ENCODE measurements at regions not wholly inside any gene's neighbourhood (a gene's known extent, or its start where the extent isn't known, plus 50 kb on each side); places are given as distances from the start of the nearest gene placed in this dataset.

DNA sequence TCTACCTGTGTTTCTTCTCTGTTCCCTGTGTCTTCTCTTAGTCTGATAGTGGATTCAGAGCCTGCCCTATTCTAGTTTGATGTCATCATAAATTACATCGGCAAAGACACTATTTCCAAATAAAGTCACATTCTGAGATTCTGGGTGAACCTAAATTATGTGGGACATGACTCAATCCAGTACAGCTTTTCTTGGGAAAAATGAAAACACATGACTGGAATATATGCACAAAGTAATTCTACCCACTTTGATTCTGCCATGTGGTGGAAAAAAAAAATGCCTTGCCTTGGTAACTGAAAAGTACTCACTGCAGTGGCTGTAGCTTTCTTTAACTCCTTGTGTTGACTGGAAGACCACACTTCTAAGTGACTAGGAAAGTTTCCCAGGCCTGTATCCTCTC lies 73.7 kb downstream of the LRATD1 start:
- TF ChIP-seq SIN3A (IDR thresholded peaks at IDR 0.05; ENCODE audit: borderline replicate concordance, insufficient read depth, low read length) (no peak), POLR2AphosphoS5 (IDR thresholded peaks at IDR 0.05; ENCODE audit: low read depth, low read length) (no peak), TAF1 (IDR thresholded peaks at IDR 0.05; ENCODE audit: borderline replicate concordance, insufficient read depth, low read length) (no peak), FOXP2 (optimal IDR thresholded peaks at IDR 0.05; ENCODE audit: borderline replicate concordance, extremely low read depth, extremely low read length, insufficient read depth) (no peak)
- TF ChIP-seq, protein P1, sequence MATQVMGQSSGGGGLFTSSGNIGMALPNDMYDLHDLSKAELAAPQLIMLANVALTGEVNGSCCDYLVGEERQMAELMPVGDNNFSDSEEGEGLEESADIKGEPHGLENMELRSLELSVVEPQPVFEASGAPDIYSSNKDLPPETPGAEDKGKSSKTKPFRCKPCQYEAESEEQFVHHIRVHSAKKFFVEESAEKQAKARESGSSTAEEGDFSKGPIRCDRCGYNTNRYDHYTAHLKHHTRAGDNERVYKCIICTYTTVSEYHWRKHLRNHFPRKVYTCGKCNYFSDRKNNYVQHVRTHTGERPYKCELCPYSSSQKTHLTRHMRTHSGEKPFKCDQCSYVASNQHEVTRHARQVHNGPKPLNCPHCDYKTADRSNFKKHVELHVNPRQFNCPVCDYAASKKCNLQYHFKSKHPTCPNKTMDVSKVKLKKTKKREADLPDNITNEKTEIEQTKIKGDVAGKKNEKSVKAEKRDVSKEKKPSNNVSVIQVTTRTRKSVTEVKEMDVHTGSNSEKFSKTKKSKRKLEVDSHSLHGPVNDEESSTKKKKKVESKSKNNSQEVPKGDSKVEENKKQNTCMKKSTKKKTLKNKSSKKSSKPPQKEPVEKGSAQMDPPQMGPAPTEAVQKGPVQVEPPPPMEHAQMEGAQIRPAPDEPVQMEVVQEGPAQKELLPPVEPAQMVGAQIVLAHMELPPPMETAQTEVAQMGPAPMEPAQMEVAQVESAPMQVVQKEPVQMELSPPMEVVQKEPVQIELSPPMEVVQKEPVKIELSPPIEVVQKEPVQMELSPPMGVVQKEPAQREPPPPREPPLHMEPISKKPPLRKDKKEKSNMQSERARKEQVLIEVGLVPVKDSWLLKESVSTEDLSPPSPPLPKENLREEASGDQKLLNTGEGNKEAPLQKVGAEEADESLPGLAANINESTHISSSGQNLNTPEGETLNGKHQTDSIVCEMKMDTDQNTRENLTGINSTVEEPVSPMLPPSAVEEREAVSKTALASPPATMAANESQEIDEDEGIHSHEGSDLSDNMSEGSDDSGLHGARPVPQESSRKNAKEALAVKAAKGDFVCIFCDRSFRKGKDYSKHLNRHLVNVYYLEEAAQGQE (IDR thresholded peaks at IDR 0.05; ENCODE audit: insufficient read depth in 1 of 2, low read depth in 2 of 2, low read length in 2 of 2): no peak

DNA sequence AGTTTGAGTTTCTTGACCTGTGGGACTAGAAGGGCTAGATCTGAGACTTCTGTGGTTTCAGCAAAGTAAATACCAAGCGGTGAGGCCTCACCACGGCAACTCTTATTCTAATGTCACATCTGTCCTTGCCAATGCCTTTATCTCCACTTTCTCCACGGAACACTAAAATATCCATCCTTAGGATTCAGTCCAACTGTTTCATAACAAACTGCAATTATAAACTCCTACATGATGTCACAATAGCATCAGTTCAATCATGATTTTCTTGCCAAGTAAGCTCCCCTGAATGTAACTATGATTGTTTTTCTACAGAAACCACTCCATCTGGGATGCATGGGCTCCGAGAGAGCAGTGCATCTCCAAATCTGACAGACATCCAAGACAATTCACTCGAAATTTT lies 79.6 kb downstream of the LRATD1 start:
- no peak for TF ChIP-seq FOXP2 (optimal IDR thresholded peaks at IDR 0.05; ENCODE audit: borderline replicate concordance, extremely low read depth, extremely low read length, insufficient read depth)
- no peak for TF ChIP-seq TAF1 (IDR thresholded peaks at IDR 0.05; ENCODE audit: borderline replicate concordance, insufficient read depth, low read length)
- TF ChIP-seq SIN3A (IDR thresholded peaks at IDR 0.05; ENCODE audit: borderline replicate concordance, insufficient read depth, low read length): no peak
- TF ChIP-seq, protein P1 (IDR thresholded peaks at IDR 0.05; ENCODE audit: insufficient read depth in 1 of 2, low read depth in 2 of 2, low read length in 2 of 2): no peak
- no peak for TF ChIP-seq POLR2AphosphoS5 (IDR thresholded peaks at IDR 0.05; ENCODE audit: low read depth, low read length)

DNA sequence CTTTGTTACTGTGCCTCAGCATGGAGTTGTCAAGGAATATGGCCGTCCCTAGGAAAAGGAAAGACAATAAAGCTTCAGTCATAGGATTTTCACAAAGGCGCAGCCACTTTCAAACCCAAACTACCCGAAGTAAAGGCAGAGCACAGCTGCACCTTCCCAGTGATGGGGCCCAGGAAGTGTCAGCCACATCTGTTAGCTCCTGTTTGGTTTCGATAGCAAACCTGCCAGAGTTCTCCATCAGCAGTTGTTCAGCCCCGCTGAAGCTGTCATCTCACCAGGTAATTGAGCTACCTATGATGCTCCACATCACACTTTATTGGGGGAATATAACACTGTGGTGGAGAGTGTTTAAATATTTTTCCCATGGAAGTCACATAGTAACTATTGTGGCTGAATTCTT lies 80.7 kb downstream of the LRATD1 start:
- TF ChIP-seq, protein P1 (IDR thresholded peaks at IDR 0.05; ENCODE audit: insufficient read depth in 1 of 2, low read depth in 2 of 2, low read length in 2 of 2): no peak
- no peak for TF ChIP-seq SIN3A (IDR thresholded peaks at IDR 0.05; ENCODE audit: borderline replicate concordance, insufficient read depth, low read length)
- TF ChIP-seq TAF1 (IDR thresholded peaks at IDR 0.05; ENCODE audit: borderline replicate concordance, insufficient read depth, low read length): no peak
- no peak for TF ChIP-seq FOXP2 (optimal IDR thresholded peaks at IDR 0.05; ENCODE audit: borderline replicate concordance, extremely low read depth, extremely low read length, insufficient read depth)

DNA sequence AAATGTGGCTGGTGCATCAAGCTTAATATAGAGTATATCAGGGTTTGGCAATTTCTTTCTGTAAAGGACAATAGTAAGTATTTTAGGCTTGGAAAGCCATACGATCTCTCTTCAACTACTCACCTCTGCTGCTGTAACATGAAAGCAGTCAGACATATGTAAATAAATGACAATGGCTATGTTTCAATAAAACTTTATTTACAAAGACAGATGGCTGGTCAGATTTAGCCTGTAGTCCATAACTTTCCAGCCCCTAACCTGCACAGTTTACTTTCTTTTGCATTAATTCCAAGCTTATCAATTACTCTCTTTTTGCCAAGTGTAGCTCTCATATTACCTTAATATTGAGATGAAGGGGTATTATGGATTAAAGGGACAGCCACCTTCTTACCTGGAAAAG lies 83.1 kb downstream of the LRATD1 start:
- TF ChIP-seq FOXP2 (optimal IDR thresholded peaks at IDR 0.05; ENCODE audit: borderline replicate concordance, extremely low read depth, extremely low read length, insufficient read depth): no peak
- TF ChIP-seq, protein P1 (IDR thresholded peaks at IDR 0.05; ENCODE audit: insufficient read depth in 1 of 2, low read depth in 2 of 2, low read length in 2 of 2): no peak
- no peak for TF ChIP-seq TAF1 (IDR thresholded peaks at IDR 0.05; ENCODE audit: borderline replicate concordance, insufficient read depth, low read length)
- no peak for TF ChIP-seq SIN3A (IDR thresholded peaks at IDR 0.05; ENCODE audit: borderline replicate concordance, insufficient read depth, low read length)
- no peak for TF ChIP-seq POLR2AphosphoS5 (IDR thresholded peaks at IDR 0.05; ENCODE audit: low read depth, low read length)

DNA sequence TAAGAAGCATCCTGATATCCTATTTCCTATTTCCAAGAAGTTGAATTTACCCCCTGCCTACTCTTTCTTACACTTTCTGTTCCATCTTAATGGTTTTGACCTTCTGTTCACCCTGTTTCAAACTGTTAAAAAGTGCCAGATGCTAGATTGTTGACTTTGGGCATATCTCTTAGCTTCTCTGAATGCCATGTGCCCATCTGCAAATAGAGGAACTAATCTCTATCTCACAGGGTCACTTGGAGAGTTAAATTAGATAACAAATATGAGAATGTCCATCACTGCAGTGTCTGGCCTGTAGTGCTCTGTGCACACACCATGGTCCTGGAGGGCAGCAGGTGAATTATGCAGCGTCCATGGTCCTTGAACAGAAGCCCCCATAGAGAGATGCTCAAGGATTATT lies 83.8 kb downstream of the LRATD1 start:
- TF ChIP-seq POLR2AphosphoS5 (IDR thresholded peaks at IDR 0.05; ENCODE audit: low read depth, low read length): no peak
- no peak for TF ChIP-seq SIN3A (IDR thresholded peaks at IDR 0.05; ENCODE audit: borderline replicate concordance, insufficient read depth, low read length)
- no peak for TF ChIP-seq TAF1 (IDR thresholded peaks at IDR 0.05; ENCODE audit: borderline replicate concordance, insufficient read depth, low read length)
- TF ChIP-seq, protein P1 (IDR thresholded peaks at IDR 0.05; ENCODE audit: insufficient read depth in 1 of 2, low read depth in 2 of 2, low read length in 2 of 2): no peak
- no peak for TF ChIP-seq FOXP2 (optimal IDR thresholded peaks at IDR 0.05; ENCODE audit: borderline replicate concordance, extremely low read depth, extremely low read length, insufficient read depth)

Measured in PFSK-1 (cell line).